Activated naive CD4-positive, alpha-beta T cell treated with anti-CD3 and anti-CD28 coated beads for 36 hours (primary cell): ENCODE measurements at regions not wholly inside any gene's neighbourhood (a gene's known extent, or its start where the extent isn't known, plus 50 kb on each side); places are given as distances from the start of the nearest gene placed in this dataset.
"Not testable (repeated sequence)": the region's sequence is repeated elsewhere in the genome, so short reads cannot be mapped to it uniquely, and the experiment has no call there.

ENCODE experiments used
- CTCF ChIA-PET: fragments of 350-600 bp; sonication (Branson Sonifier 250); formaldehyde crosslinking; loops from one replicate; lab custom pipeline; 2021; ENCODE audit warnings: antibody characterized with exemption; lab: Charles Lee
- DNase-seq: peaks from one replicate; pipeline ENCODE4 v3.0.0-alpha.2; 2020
- H3K27ac Mint-ChIP-seq: one replicate; pipeline ENCODE4 v1.8.0; 2021; ENCODE audit warnings: mild to moderate bottlenecking, mixed read lengths
- H3K27me3 Mint-ChIP-seq: one replicate; pipeline ENCODE4 v1.8.0; 2021; ENCODE audit warnings: low read depth, mixed read lengths
- H3K36me3 Mint-ChIP-seq: one replicate; pipeline ENCODE4 v1.8.0; 2021; ENCODE audit warnings: low read depth, mixed read lengths
- H3K4me1 Mint-ChIP-seq: one replicate; pipeline ENCODE4 v1.8.0; 2021; ENCODE audit warnings: low read depth, mixed read lengths
- H3K4me3 Mint-ChIP-seq: one replicate; pipeline ENCODE4 v1.8.0; 2021; ENCODE audit warnings: mild to moderate bottlenecking, moderate library complexity, mixed read lengths
- H3K9me3 Mint-ChIP-seq: one replicate; pipeline ENCODE4 v1.8.0; 2021; ENCODE audit warnings: mixed read lengths
- intact Hi-C: fragments of 100-400 bp; cut with micrococcal nuclease; formaldehyde crosslinking; loops from one replicate; pipeline ENCODE4 v1.15.1; 2023

DNA sequence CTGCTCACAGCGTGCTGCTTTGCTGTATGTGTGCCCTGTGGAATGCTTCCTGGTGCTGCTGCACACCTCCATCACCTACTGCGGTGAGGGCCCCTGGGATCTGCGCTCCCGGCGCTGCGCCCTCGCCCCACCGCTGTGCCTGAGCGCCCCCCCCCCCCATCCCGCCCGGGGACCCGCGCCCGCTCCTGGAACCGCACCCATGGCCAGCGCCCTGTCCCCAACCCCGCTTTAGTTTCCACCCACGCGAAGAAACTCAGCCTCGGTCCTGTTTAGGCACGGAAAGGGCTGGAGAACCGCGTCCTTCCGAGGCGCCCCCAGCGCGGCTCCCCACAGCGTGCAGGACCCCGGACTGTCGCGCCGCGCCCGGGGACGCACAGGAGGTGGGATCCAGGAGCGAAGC lies 265.5 kb downstream of the POTEB3 start:
- H3K4me3 Mint-ChIP-seq, H3K27me3 Mint-ChIP-seq, H3K4me1 Mint-ChIP-seq, intact Hi-C loops, H3K27ac Mint-ChIP-seq, CTCF ChIA-PET, H3K36me3 Mint-ChIP-seq, DNase-seq, H3K9me3 Mint-ChIP-seq: not testable (repeated sequence)

DNA sequence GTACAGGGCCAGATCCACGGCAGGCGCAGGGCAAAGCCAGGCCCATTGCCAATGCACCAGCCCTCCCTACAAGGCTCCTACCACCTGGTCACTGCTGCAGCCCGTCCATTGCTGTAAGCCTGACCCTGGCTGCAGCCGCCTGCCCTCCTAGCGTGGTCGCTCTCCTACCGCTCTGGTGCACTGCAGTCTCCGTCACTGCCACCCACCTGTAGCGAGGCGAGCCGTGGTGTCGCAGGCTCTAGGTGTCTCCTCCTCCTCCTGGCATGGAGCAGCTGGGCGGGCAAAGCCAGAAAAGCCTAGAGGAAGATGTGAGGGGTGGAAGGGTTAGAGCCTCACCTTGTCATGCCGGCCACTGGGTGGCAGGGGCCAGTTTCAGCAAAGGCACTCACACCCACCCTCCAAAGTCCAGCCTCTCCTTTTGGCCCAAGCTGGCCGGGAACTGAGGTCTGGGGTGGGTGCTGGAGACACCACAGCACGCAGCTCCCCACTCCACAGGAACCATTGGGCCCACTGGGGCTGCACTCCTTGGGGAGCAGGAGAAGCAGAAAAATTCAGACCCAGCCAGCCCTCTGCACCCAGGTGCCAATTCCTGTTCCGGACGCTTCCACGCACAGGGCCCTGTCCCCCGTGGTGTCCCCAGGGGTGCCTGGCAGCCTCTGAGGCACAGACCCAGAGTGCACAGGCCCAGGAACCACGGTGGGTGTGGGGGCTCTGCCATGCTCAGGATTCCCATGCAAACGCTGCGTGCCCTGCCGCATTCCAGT lies 285.3 kb upstream of the POTEB2 start:
- H3K4me3 Mint-ChIP-seq, CTCF ChIA-PET, H3K36me3 Mint-ChIP-seq, H3K4me1 Mint-ChIP-seq, H3K27ac Mint-ChIP-seq, intact Hi-C loops, H3K27me3 Mint-ChIP-seq, DNase-seq, H3K9me3 Mint-ChIP-seq: not testable (repeated sequence)

GRCh38 chr15:21148136-21148535 lies 282.0 kb upstream of the POTEB2 start:
- H3K4me3 Mint-ChIP-seq, intact Hi-C loops, H3K4me1 Mint-ChIP-seq, H3K36me3 Mint-ChIP-seq, H3K27me3 Mint-ChIP-seq, H3K9me3 Mint-ChIP-seq, H3K27ac Mint-ChIP-seq, DNase-seq, CTCF ChIA-PET: not testable (repeated sequence)

DNA sequence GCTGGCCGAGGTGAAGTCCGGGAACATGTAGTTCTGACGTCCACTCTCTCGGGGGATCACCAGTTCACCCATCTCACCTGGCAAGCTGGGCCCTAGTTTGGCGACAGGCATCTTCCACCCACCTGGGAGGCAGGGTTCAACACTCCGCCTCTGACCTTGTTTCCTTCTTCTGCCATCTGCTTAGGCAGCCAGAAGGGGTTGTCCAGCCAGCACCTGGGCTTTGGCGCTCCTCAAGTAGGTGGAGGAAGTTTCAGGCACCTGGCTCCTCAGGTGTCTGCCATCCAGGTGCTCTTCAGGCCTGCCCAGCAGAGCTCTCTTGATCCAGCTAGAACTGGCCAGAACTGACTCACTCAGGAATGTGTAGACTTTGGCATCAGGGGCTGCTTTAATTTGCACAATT lies 267.8 kb upstream of the POTEB2 start:
- H3K27me3 Mint-ChIP-seq, H3K9me3 Mint-ChIP-seq, CTCF ChIA-PET, H3K4me3 Mint-ChIP-seq, DNase-seq, H3K27ac Mint-ChIP-seq, intact Hi-C loops, H3K4me1 Mint-ChIP-seq, H3K36me3 Mint-ChIP-seq: not testable (repeated sequence)

- H3K27ac Mint-ChIP-seq, H3K4me3 Mint-ChIP-seq, H3K36me3 Mint-ChIP-seq, H3K9me3 Mint-ChIP-seq, CTCF ChIA-PET, H3K4me1 Mint-ChIP-seq, intact Hi-C loops, H3K27me3 Mint-ChIP-seq: not testable (repeated sequence)
- DNase-seq, result peak; percentile 2
These were observed 246.3 kb upstream of the POTEB2 start for GRCh38 chr15:21112271-21113053.

- intact Hi-C loops, CTCF ChIA-PET, H3K9me3 Mint-ChIP-seq, H3K36me3 Mint-ChIP-seq, H3K27ac Mint-ChIP-seq, H3K27me3 Mint-ChIP-seq, H3K4me1 Mint-ChIP-seq, H3K4me3 Mint-ChIP-seq: not testable (repeated sequence)
- peak; percentile 23 for DNase-seq
These were observed 245.7 kb upstream of the POTEB2 start for GRCh38 chr15:21111861-21112260.

GRCh38 chr15:21111172-21111571 lies 245.1 kb upstream of the POTEB2 start:
- DNase-seq, H3K4me3 Mint-ChIP-seq, CTCF ChIA-PET, intact Hi-C loops, H3K36me3 Mint-ChIP-seq, H3K27ac Mint-ChIP-seq, H3K4me1 Mint-ChIP-seq, H3K27me3 Mint-ChIP-seq, H3K9me3 Mint-ChIP-seq: not testable (repeated sequence)

DNA sequence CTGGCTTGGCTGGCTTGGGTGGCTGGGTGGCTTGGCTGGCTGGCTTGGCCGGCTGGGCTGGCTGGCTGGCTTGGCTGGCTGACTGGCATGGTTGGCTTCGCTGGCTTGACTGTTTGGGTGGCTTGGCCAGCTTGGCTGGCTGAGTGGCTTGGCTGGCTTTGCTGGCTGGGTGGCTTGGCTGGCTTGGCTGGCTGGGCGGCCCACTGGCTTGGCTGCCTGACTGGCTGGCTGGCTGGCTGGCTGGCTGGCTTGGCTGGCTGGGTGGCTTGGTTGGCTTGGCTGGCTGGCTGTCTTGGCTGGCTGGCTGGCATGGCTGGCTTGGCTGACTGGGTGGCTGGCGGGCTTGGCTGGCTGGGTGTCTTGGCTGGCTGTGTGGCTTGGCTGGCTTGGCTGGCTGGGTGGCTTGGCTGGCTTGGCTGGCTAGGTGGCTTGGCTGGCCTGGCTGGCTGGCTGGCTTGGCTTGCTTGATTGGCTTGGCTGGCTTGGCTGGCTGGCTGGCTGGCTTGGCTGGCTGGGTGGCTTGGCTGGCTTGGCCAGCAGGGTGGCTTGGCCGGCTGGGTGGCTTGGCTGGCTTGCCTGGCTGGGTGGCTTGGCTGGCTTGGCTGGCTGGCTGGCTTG lies 244.2 kb upstream of the POTEB2 start:
- H3K4me1 Mint-ChIP-seq, H3K27ac Mint-ChIP-seq, intact Hi-C loops, H3K36me3 Mint-ChIP-seq, CTCF ChIA-PET, H3K4me3 Mint-ChIP-seq, H3K9me3 Mint-ChIP-seq, H3K27me3 Mint-ChIP-seq: not testable (repeated sequence)
- peak; percentile 16 for DNase-seq

- CTCF ChIA-PET, H3K9me3 Mint-ChIP-seq, H3K36me3 Mint-ChIP-seq, intact Hi-C loops, H3K4me3 Mint-ChIP-seq, H3K4me1 Mint-ChIP-seq, H3K27me3 Mint-ChIP-seq, DNase-seq, H3K27ac Mint-ChIP-seq: not testable (repeated sequence)
These were observed 242.3 kb upstream of the POTEB2 start for GRCh38 chr15:21108384-21108783.

DNA sequence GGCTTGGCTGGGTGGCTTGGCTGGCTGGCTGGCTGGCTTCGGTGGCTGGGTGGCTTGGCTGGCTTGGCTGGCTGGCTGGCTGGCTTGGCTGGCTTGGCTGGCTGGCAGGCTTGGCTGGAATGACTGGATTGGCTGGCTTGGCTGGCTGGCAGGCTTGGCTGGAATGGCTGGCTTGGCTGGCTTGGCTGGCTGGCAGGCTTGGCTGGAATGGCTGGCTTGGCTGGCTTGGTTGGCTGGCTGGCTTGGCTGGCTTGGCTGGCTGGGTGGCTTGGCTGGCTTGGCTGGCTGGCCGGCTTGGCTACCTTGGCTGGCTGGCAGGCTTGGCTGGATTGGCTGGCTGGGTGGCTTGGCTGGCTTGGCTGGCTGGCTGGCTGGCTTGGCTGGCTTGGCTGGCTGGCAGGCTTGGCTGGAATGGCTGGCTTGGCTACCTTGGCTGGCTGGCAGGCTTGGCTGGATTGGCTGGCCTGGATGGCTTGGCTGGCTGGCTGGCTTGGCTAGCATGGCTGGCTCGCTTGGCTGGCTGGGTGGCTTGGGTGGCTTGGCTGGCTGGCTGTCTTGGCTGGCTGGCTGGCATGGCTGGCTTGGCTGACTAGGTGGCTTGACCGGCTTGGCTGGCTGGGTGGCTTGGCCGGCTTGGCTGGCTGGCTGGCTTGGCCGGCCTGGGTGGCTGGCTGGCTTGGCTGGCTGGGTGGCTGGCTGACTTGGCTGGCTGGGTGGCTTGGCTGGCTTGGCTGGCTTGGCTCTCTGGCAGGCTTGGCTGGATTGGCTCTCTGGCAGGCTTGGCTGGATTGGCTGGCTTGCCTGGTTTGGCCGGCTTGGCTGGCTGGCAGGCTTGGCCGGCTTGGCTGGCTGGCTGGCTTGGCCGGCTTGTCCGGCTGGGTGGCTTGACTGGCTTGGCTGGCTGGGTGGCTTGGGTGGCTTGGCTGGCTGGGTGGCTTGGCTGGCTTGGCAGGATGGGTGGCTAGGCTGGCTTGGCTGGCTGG lies 241.6 kb upstream of the POTEB2 start:
- CTCF ChIA-PET, H3K9me3 Mint-ChIP-seq, DNase-seq, H3K36me3 Mint-ChIP-seq, H3K27me3 Mint-ChIP-seq, intact Hi-C loops, H3K27ac Mint-ChIP-seq, H3K4me1 Mint-ChIP-seq, H3K4me3 Mint-ChIP-seq: not testable (repeated sequence)

- H3K4me3 Mint-ChIP-seq, H3K27ac Mint-ChIP-seq, CTCF ChIA-PET, H3K36me3 Mint-ChIP-seq, H3K9me3 Mint-ChIP-seq, intact Hi-C loops, H3K4me1 Mint-ChIP-seq, DNase-seq, H3K27me3 Mint-ChIP-seq: not testable (repeated sequence)
These were observed 230.5 kb upstream of the POTEB2 start for GRCh38 chr15:21096599-21096998.

DNA sequence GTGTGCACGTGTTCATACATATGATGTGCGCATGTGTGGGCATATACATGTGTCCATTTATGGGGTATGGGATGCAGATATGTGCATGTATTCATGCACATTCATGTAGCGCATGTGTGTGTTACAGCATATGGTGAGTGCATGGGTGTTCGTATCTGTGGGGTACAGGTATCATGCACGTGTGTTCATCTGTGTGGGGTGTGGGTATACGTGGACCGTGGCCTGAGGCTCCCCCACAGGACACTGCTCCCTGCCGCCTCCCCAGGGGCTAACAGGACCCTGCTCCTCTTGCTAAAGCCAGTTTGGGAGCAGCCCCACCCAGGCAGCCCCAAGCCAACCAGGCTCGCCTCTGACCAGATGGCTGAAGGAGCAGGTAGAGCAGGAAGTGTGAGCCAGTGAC lies 213.4 kb upstream of the POTEB2 start:
- DNase-seq, H3K4me1 Mint-ChIP-seq, H3K4me3 Mint-ChIP-seq, H3K27ac Mint-ChIP-seq, H3K27me3 Mint-ChIP-seq, CTCF ChIA-PET, intact Hi-C loops, H3K36me3 Mint-ChIP-seq, H3K9me3 Mint-ChIP-seq: not testable (repeated sequence)
